ENCODE measurements at regions not wholly inside any gene's neighbourhood (a gene's known extent, or its start where the extent isn't known, plus 50 kb on each side); places are given as distances from the start of the nearest gene placed in this dataset.

DNA sequence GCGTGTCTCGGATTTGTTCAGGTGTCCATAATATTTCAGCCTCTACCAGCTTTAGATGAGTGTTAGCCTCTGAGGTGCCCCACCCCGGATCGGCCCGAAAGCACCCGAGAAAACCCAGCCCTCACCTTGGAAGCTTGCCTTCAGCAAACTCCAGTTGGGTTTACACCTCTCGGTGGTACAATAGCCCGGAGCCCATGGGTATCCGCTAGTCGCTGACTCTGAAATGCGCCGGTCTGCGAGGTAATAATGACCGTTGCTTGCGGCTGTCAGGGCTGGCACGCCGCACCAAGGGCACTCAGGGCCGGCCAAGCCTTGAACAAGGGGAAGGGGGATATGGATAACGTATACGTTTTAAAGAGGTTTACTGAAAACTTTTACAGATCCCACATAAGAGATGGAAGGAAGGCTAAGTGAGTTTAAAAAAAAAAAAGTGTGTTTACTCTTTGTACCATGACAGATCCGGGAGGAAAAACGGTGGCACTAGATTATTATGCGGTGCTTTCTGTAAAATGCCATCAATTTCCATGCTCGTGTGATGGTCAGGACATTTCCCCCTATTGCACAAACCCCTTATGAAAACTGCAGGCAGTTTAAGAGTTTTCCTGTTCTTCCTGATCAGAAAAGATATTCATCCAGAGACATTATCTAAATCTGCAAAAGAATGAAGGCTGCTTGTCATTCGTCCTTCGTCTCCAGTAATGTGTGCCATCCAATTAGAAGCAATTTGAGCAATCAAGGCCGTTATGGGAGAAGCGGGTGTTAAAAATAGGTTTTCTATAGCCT, 124.2 kb downstream of the TMEM161B start:
- TF ChIP-seq EZH2 (IDR thresholded peaks at IDR 0.05; ENCODE audit: insufficient read depth, low read length) (no peak), CTCF (IDR thresholded peaks at IDR 0.05; ENCODE audit: insufficient read depth, low read depth, low read length) (no peak)
